Activated naive CD8-positive, alpha-beta T cell (primary cell): ENCODE measurements at regions not wholly inside any gene's neighbourhood (a gene's known extent, or its start where the extent isn't known, plus 50 kb on each side); places are given as distances from the start of the nearest gene placed in this dataset.
"Not testable (repeated sequence)": the region's sequence is repeated elsewhere in the genome, so short reads cannot be mapped to it uniquely, and the experiment has no call there.

Experiments
- H3K27ac Mint-ChIP-seq: one replicate; pipeline ENCODE4 v1.8.0; 2021; ENCODE audit warnings: mixed read lengths
- H3K27me3 Mint-ChIP-seq: one replicate; pipeline ENCODE4 v1.8.0; 2021; ENCODE audit warnings: mixed read lengths
- H3K36me3 Mint-ChIP-seq: one replicate; pipeline ENCODE4 v1.8.0; 2021; ENCODE audit warnings: mixed read lengths
- H3K4me1 Mint-ChIP-seq: one replicate; pipeline ENCODE4 v1.8.0; 2021; ENCODE audit warnings: low read depth, mixed read lengths
- H3K4me3 Mint-ChIP-seq: one replicate; pipeline ENCODE4 v1.8.0; 2021; ENCODE audit warnings: mild to moderate bottlenecking, mixed read lengths
- H3K9me3 Mint-ChIP-seq: one replicate; pipeline ENCODE4 v1.8.0; 2021; ENCODE audit warnings: low read depth, mixed read lengths

- Mint-ChIP-seq H3K4me3 (no peak overlapping the region), H3K36me3 (no peaks in the 10 kb centered on the region), H3K27me3 (peaks cover 5% of the 10 kb centered on the region), H3K27ac (no peak overlapping the region), H3K9me3 (no peaks in the 10 kb centered on the region), H3K4me1 (no peaks in the 10 kb centered on the region)
These were observed 265.6 kb upstream of the C9orf72 start for GRCh38 chr9:27838876-27839275.

GRCh38 chr9:27839767-27840166 lies 266.5 kb upstream of the C9orf72 start:
- H3K9me3 Mint-ChIP-seq, H3K36me3 Mint-ChIP-seq, H3K27ac Mint-ChIP-seq, H3K4me1 Mint-ChIP-seq, H3K4me3 Mint-ChIP-seq, H3K27me3 Mint-ChIP-seq: not testable (repeated sequence)

GRCh38 chr9:27844797-27845196 lies 271.5 kb upstream of the C9orf72 start:
- H3K36me3 Mint-ChIP-seq, result no peaks in the 10 kb centered on the region
- no peak overlapping the region for H3K27ac Mint-ChIP-seq
- peaks cover 4% of the 10 kb centered on the region for H3K27me3 Mint-ChIP-seq

GRCh38 chr9:27847380-27847779 lies 274.1 kb upstream of the C9orf72 start:
- no peak overlapping the region for H3K27ac Mint-ChIP-seq
- H3K27me3 Mint-ChIP-seq, result no peaks in the 10 kb centered on the region
- H3K4me3 Mint-ChIP-seq, result no peak overlapping the region

More at GRCh38 chr9:27844797-27845196, 271.5 kb upstream of the C9orf72 start:
- Mint-ChIP-seq H3K4me3 (no peak overlapping the region), H3K4me1 (no peaks in the 10 kb centered on the region), H3K9me3 (no peaks in the 10 kb centered on the region)

GRCh38 chr9:27847818-27848217 lies 274.5 kb upstream of the C9orf72 start:
- Mint-ChIP-seq H3K27me3 (no peaks in the 10 kb centered on the region), H3K36me3 (no peaks in the 10 kb centered on the region), H3K9me3 (no peaks in the 10 kb centered on the region), H3K27ac (no peak overlapping the region), H3K4me3 (no peak overlapping the region), H3K4me1 (no peaks in the 10 kb centered on the region)

More at GRCh38 chr9:27847380-27847779, 274.1 kb upstream of the C9orf72 start:
- Mint-ChIP-seq H3K36me3 (no peaks in the 10 kb centered on the region), H3K4me1 (no peaks in the 10 kb centered on the region), H3K9me3 (no peaks in the 10 kb centered on the region)

GRCh38 chr9:27848315-27848714 lies 275.0 kb upstream of the C9orf72 start:
- Mint-ChIP-seq H3K27me3 (no peaks in the 10 kb centered on the region), H3K4me3 (no peak overlapping the region), H3K27ac (no peak overlapping the region), H3K36me3 (no peaks in the 10 kb centered on the region), H3K9me3 (no peaks in the 10 kb centered on the region), H3K4me1 (no peaks in the 10 kb centered on the region)

- Mint-ChIP-seq H3K36me3 (no peaks in the 10 kb centered on the region), H3K27ac (no peak overlapping the region), H3K4me3 (no peak overlapping the region), H3K4me1 (no peaks in the 10 kb centered on the region), H3K27me3 (peaks cover 2% of the 10 kb centered on the region), H3K9me3 (no peaks in the 10 kb centered on the region)
These were observed 278.6 kb upstream of the C9orf72 start for GRCh38 chr9:27851858-27852257.

- no peak overlapping the region for H3K27ac Mint-ChIP-seq
- no peaks in the 10 kb centered on the region for H3K4me1 Mint-ChIP-seq
- H3K4me3 Mint-ChIP-seq, result no peak overlapping the region
- H3K36me3 Mint-ChIP-seq, result no peaks in the 10 kb centered on the region
- H3K9me3 Mint-ChIP-seq, result no peaks in the 10 kb centered on the region
- peaks cover 7% of the 10 kb centered on the region for H3K27me3 Mint-ChIP-seq
These were observed 280.2 kb upstream of the C9orf72 start for GRCh38 chr9:27853529-27853928.

GRCh38 chr9:27856054-27856453 lies 282.8 kb upstream of the C9orf72 start:
- Mint-ChIP-seq H3K27ac (no peak overlapping the region), H3K4me3 (no peak overlapping the region), H3K4me1 (no peaks in the 10 kb centered on the region), H3K36me3 (no peaks in the 10 kb centered on the region), H3K27me3 (peaks cover 9% of the 10 kb centered on the region), H3K9me3 (no peaks in the 10 kb centered on the region)

GRCh38 chr9:27856748-27857147 lies 283.5 kb upstream of the C9orf72 start:
- Mint-ChIP-seq H3K4me3 (no peak overlapping the region), H3K4me1 (no peaks in the 10 kb centered on the region), H3K36me3 (no peaks in the 10 kb centered on the region), H3K9me3 (no peaks in the 10 kb centered on the region), H3K27me3 (peaks cover 9% of the 10 kb centered on the region), H3K27ac (no peak overlapping the region)

- Mint-ChIP-seq H3K9me3 (no peaks in the 10 kb centered on the region), H3K36me3 (no peaks in the 10 kb centered on the region), H3K27ac (no peak overlapping the region), H3K27me3 (peaks cover 10% of the 10 kb centered on the region), H3K4me3 (no peak overlapping the region), H3K4me1 (no peaks in the 10 kb centered on the region)
These were observed 288.6 kb upstream of the C9orf72 start for GRCh38 chr9:27861887-27862286.

GRCh38 chr9:27864644-27865438 lies 291.6 kb upstream of the C9orf72 start:
- no peak overlapping the region for H3K27ac Mint-ChIP-seq
- H3K36me3 Mint-ChIP-seq, result no peaks in the 10 kb centered on the region
- no peaks in the 10 kb centered on the region for H3K9me3 Mint-ChIP-seq
- peaks cover 4% of the 10 kb centered on the region for H3K27me3 Mint-ChIP-seq
- no peaks in the 10 kb centered on the region for H3K4me1 Mint-ChIP-seq
- H3K4me3 Mint-ChIP-seq, result no peak overlapping the region

GRCh38 chr9:27866741-27867140 lies 293.5 kb upstream of the C9orf72 start:
- Mint-ChIP-seq H3K36me3 (no peaks in the 10 kb centered on the region), H3K27me3 (peaks cover 4% of the 10 kb centered on the region)

GRCh38 chr9:27870404-27870803 lies 297.1 kb upstream of the C9orf72 start:
- Mint-ChIP-seq H3K27ac (no peak overlapping the region), H3K4me1 (no peaks in the 10 kb centered on the region)

More at GRCh38 chr9:27866741-27867140, 293.5 kb upstream of the C9orf72 start:
- Mint-ChIP-seq H3K9me3 (no peaks in the 10 kb centered on the region), H3K4me3 (no peak overlapping the region), H3K4me1 (no peaks in the 10 kb centered on the region), H3K27ac (no peak overlapping the region)

GRCh38 chr9:27880156-27880555 lies 306.9 kb upstream of the C9orf72 start:
- Mint-ChIP-seq H3K27me3 (no peaks in the 10 kb centered on the region), H3K9me3 (no peaks in the 10 kb centered on the region), H3K4me3 (no peak overlapping the region), H3K27ac (no peak overlapping the region), H3K4me1 (no peaks in the 10 kb centered on the region), H3K36me3 (no peaks in the 10 kb centered on the region)

More at GRCh38 chr9:27870404-27870803, 297.1 kb upstream of the C9orf72 start:
- H3K36me3 Mint-ChIP-seq, result no peaks in the 10 kb centered on the region
- peaks cover under 1% of the 10 kb centered on the region for H3K27me3 Mint-ChIP-seq
- H3K9me3 Mint-ChIP-seq, result no peaks in the 10 kb centered on the region
- no peak overlapping the region for H3K4me3 Mint-ChIP-seq

GRCh38 chr9:27880635-27881034 lies 307.4 kb upstream of the C9orf72 start:
- Mint-ChIP-seq H3K9me3 (no peaks in the 10 kb centered on the region), H3K27me3 (no peaks in the 10 kb centered on the region), H3K4me1 (no peaks in the 10 kb centered on the region), H3K36me3 (no peaks in the 10 kb centered on the region), H3K4me3 (no peak overlapping the region), H3K27ac (no peak overlapping the region)
